HG03432 (cell line): ENCODE measurements at regions not wholly inside any gene's neighbourhood (a gene's known extent, or its start where the extent isn't known, plus 50 kb on each side); places are given as distances from the start of the nearest gene placed in this dataset.

Source experiments
- ATAC-seq: cut with Tn5 transposase; IDR thresholded peaks from one replicate; pipeline ENCODE4 v1.9.1; 2021; ENCODE audit warnings: mild to moderate bottlenecking, moderate library complexity; ENCODE audit not compliant: unreplicated experiment

DNA sequence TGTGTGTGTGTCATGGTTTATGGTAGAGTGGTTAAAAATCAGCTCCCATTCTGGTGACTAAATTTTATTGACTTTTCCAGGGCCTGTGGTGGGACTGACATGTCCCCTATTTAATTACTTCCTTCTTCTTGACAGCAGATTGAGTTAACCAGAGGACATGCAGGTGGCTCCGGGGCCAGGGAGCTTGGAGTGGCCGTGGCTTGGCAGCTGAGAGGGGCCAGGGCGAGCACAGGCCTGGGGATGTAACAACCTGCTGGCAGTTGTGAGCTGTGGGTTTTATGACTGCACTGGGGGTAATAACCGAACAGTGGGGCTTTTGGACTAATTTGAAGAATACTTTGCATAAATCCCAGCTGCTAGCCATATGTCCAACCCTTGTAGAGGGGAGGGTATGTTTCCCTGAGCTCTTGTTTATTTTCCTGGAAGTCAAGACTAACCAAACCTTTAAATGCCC lies 186.0 kb downstream of the MID1IP1 start:
- no peak for ATAC-seq

DNA sequence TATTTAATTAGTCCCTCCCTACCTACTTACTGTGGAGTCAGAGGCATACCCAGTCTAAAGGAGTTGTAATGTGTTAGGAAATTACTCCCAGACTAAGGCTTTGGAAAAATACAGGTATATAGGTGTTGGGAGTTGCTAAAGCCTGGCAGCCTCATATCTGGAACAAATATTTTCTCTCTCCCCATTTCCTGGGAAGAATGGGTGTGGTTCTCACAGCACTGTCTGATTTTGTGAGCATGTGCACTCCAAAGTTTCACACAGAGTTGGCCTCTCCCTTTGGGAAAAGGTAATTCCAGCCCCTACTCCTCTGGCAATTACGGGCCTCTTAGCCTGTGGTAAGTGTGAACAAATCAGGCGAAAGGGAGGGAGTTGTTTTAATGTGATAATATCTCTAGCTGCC lies 187.0 kb downstream of the MID1IP1 start:
- ATAC-seq, result no peak

- ATAC-seq, result no peak
Measured at GRCh38 chrX:38989076-38989475, 187.8 kb downstream of the MID1IP1 start.

GRCh38 chrX:38991656-38992440 lies 190.6 kb downstream of the MID1IP1 start:
- no peak for ATAC-seq

DNA sequence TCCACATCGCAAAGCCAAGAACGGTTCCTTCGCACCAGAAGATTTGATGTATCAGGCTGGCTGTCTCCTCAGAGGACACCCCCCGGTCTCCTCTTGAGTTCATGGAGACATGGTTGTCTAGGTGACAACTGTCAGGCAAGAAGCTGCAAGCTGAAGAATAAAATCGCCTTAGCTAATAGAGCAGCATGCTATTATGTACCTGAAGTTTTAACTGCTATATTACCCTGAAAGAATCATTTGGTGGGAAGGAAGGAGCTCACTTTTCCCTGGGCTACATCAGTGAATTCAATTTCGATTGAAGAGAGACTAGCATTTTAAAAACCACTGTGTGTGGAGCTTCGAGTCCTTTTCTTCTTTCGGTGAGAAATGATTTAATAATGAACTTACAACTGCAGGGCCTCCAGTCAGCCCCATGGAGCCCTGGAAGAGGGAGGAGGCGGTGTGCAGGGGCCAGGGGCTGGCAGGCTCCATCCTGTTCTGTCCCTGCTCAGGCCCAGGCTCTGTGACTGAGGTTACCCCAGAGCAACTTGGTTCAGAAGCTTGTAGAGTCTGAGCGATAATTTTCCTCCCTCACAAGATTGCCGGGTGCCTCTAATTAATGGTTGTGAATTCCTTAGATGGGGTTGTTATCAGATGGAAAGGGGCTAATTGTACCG lies 191.3 kb downstream of the MID1IP1 start:
- ATAC-seq, result no peak

DNA sequence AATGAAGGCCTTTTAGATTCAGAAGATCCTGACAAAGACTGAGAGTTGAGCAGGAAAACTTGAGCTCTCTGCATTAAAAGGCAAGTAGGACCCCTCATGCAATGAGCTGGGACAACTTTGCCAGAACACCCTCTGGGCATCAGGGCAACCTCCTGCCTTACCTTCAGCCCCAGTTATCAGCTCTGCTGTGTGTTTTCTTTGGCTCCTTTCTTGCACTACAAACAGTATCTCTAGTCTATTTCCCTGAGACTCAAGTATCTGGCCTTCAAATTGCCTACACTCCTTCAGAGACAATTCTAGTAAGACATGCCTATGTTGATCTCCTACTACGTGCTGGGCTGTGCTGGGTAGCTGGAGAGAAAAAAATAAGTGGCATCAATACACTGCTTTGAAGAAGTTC lies 192.2 kb downstream of the MID1IP1 start:
- ATAC-seq, result no peak

DNA sequence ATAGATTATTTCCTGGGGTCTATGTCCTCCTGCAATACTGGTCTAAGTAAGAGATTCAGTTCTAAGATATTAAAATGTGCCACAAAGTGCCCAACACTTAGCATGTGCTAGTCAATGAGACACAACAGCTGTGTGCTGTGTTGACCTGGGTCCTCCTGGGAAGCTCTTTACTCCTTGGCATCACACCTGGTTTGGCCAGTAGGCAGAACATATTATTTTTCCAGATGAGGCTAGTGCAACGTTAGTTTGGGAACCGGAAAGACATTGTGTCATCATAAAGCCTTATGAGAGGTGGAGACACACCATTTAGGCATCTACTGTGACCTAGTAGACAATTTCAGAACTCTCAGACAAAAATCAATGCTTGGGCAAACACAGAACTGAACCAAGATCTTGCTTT lies 197.8 kb downstream of the MID1IP1 start:
- ATAC-seq, result no peak

GRCh38 chrX:38999967-39000745 lies 198.9 kb downstream of the MID1IP1 start:
- no peak for ATAC-seq

DNA sequence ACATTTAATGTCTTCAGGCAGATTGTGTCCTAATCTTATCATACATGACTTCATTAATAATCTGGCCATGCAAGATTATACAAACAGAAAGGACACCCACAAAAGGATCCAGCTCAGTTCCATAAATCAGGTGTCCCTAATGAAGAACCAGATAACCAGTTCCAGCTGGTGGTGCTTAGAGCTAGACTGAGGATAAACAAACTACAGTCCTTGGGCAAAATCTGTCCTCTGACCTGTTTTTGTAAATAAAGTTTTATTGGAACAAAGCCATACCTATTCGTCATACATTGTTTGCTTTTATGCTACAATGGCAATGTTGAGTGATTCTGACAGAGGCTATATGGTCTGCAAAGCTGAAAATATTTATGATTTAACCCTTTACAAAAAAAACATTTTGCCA lies 199.5 kb downstream of the MID1IP1 start:
- no peak for ATAC-seq

DNA sequence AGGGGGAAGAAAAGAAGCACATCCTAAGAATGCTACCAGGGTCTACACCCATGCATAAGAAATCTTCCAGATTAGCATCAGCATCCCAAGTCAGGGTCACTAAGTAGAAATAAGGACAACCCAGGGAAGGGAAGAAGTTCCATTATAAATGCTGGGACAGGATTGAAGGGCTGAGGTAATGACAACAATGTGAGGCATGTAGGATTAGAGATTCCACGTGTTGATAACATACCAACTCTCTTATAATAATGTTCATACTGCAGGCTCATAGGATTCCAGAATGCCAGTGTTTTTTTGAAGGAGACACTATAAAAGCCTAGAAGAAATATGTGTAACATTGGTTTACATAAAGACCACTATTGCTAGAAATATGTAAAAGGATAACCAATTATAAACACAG lies 201.2 kb downstream of the MID1IP1 start:
- ATAC-seq, result no peak

DNA sequence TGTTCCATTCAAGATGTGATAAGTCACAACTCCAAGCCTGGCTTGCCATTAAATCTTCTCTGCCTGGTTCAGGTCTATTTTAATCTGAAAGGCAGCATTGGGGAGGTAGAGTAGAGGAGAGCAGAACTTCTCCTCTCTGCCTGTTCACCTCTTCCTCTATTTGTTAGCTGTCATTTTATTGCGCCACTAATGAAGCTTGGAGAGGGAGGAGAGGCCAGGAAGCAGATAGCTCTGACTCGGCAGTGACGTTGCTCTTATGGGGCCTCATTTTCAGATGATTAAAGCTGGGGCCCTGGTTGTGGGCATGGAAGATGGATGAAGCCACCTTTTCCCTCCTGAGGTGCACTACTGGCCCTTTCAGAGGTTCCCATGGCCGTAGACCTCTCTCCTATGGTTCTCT lies 207.3 kb downstream of the MID1IP1 start:
- ATAC-seq, result no peak

- ATAC-seq, result no peak
Measured at GRCh38 chrX:39011454-39012221, 210.4 kb downstream of the MID1IP1 start.

- no peak for ATAC-seq
Measured at GRCh38 chrX:39012621-39013111, 211.4 kb downstream of the MID1IP1 start.

DNA sequence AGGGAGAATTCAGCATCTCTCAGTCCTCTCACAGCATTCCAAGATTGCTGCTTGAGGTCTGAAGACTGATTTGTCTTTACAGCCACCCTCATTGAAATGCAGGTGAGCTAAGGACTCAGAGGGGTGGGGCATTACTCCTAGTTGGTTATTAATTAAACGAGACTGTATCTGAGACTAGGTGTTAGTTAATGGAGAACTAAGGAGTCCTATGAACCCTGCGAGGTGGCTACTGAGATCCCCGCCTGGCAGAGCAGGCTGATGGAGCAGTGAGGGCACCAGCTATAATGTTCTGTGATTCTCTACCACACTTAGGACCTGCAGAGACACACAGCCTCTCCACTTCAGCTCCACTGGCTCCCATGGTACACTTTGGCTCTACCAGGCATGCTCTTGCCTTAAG lies 215.3 kb downstream of the MID1IP1 start:
- ATAC-seq, result no peak

DNA sequence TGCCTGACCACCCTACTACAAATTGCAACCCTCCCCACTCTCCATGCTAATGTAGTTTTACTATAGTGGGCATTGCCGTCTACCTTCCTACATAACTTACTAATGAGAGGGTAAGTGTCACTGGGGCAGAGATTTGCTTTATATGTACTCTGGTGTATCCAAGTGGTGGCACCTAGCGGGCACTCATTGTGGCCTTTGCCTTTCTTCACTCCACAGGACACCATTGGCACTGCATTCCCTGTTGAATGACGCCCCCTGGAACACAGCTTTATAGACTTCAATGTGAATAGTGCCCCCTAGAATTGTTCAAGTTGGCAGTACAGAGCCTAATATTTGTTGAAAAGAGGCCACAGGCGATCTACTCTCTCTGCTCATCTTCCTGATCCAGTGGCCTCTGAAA lies 215.8 kb downstream of the MID1IP1 start:
- no peak for ATAC-seq

DNA sequence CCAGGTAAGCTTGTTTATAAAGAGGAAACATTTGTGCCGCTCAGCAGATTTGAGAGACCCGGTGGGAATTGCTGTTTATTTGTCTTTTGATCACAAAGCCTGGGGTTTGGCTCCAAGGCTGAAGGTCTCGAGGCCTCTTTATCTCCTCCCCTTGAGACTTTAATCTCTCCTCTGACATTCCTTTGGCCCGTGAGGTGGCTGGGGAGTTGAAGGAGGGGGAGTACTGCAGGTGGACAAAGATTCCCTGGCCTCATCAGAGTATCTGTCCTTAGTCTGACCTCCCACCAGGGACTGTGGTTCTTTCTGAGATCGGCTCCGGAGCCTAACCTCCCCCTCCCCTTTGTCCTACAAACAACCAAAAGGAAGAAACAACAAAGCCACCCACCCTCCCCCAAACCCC lies 216.5 kb downstream of the MID1IP1 start:
- ATAC-seq, result no peak

DNA sequence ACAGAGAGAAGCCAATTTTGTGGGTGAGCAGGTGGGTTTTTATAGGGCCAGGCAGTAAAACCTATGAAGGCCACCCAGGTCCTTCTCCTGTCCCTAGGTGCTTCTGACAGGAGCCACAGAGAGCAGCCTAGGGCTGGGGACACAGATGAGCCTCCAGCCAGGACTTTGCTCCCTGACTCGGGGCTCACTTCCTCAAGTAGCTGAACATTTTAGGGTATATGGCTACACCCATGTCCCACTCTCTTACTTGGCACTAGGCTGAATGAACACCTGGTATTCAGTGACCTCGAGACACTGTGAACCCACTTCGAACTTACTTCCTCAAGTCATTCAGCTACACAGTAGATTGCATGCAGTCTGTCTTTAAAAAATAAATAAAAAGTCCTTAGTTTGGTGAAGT lies 217.3 kb downstream of the MID1IP1 start:
- ATAC-seq, result no peak

GRCh38 chrX:39019056-39019455 lies 217.8 kb downstream of the MID1IP1 start:
- no peak for ATAC-seq

GRCh38 chrX:39020051-39020669 lies 218.9 kb downstream of the MID1IP1 start:
- ATAC-seq, result no peak

- no peak for ATAC-seq
Measured at GRCh38 chrX:39022106-39022505, 220.8 kb downstream of the MID1IP1 start.
